Lower leg skin (tissue), 4 donors: ENCODE measurements at regions not wholly inside any gene's neighbourhood (a gene's known extent, or its start where the extent isn't known, plus 50 kb on each side); places are given as distances from the start of the nearest gene placed in this dataset.

Source experiments
- DNase-seq, 2 donors: peaks; one replicate each; pipeline ENCODE4 v3.0.0-alpha.2; 2019; ENCODE audit warnings: low spot score in 2 of 2
- H3K4me3 ChIP-seq: fragments of 200-600 bp; sonication (generic); 2 replicates; pipeline ENCODE4 v1.5.1; 2017; ENCODE audit warnings: mild to moderate bottlenecking, low read depth; ENCODE audit not compliant: poor library complexity, severe bottlenecking
- POLR2A ChIP-seq, 2 donors: fragments of 450-650 bp; IDR thresholded peaks; one replicate each; pipeline ENCODE4 v1.6.1; 2016 to 2017; ENCODE audit warnings: antibody characterized with exemption in 2 of 2, mild to moderate bottlenecking in 1 of 2, moderate library complexity in 1 of 2
- WGBS, 2 donors: methylation state at CpG; one replicate each; pipeline ENCODE4 v1.1.5; 2018; 5-methylcytosine and 5-hydroxymethylcytosine counted together
- intact Hi-C: fragments of 100-400 bp; cut with DNase I; formaldehyde crosslinking; loops from one replicate; pipeline ENCODE4 v1.15.0; 2023; ENCODE audit warnings: low total_unique reads
- TF ChIP-seq, protein P1 (sequence below), 3 donors: fragments of 450-650 bp; IDR thresholded peaks; one replicate each; pipeline ENCODE4 v1.5.1; 2016; ENCODE audit warnings: antibody characterized with exemption in 3 of 3, mild to moderate bottlenecking in 3 of 3, moderate library complexity in 2 of 3

DNA sequence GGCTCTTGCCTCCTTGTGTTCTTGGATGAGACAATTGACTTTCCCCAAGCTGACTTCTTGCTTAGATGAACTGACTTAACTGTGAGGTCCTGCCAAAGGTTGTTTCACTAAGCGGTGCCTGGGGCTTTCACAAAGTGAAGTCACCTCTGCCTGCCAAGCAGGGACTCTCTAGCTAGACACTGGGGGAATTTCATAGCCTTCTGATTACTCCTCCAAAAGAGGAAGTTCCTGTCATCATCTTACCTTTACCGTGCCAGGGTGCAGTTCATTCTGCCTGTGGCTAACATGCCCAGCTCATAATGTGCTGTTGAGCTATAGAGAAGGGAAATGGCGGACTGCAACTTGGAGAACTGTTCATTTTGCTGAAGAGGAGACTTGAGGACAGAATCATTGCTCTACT, 472.0 kb upstream of the WWC1 start:
- 48 to 52% methylated on average over 3 of the region's 3 CpGs for WGBS, 2 donors
- no peak for DNase-seq
- no peak overlapping the region for H3K4me3 ChIP-seq
- intact Hi-C loops = no loop called here
- TF ChIP-seq POLR2A (IDR thresholded peaks at IDR 0.05) = no peak
- TF ChIP-seq, protein P1, sequence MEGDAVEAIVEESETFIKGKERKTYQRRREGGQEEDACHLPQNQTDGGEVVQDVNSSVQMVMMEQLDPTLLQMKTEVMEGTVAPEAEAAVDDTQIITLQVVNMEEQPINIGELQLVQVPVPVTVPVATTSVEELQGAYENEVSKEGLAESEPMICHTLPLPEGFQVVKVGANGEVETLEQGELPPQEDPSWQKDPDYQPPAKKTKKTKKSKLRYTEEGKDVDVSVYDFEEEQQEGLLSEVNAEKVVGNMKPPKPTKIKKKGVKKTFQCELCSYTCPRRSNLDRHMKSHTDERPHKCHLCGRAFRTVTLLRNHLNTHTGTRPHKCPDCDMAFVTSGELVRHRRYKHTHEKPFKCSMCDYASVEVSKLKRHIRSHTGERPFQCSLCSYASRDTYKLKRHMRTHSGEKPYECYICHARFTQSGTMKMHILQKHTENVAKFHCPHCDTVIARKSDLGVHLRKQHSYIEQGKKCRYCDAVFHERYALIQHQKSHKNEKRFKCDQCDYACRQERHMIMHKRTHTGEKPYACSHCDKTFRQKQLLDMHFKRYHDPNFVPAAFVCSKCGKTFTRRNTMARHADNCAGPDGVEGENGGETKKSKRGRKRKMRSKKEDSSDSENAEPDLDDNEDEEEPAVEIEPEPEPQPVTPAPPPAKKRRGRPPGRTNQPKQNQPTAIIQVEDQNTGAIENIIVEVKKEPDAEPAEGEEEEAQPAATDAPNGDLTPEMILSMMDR (IDR thresholded peaks at IDR 0.05) = no peak

DNA sequence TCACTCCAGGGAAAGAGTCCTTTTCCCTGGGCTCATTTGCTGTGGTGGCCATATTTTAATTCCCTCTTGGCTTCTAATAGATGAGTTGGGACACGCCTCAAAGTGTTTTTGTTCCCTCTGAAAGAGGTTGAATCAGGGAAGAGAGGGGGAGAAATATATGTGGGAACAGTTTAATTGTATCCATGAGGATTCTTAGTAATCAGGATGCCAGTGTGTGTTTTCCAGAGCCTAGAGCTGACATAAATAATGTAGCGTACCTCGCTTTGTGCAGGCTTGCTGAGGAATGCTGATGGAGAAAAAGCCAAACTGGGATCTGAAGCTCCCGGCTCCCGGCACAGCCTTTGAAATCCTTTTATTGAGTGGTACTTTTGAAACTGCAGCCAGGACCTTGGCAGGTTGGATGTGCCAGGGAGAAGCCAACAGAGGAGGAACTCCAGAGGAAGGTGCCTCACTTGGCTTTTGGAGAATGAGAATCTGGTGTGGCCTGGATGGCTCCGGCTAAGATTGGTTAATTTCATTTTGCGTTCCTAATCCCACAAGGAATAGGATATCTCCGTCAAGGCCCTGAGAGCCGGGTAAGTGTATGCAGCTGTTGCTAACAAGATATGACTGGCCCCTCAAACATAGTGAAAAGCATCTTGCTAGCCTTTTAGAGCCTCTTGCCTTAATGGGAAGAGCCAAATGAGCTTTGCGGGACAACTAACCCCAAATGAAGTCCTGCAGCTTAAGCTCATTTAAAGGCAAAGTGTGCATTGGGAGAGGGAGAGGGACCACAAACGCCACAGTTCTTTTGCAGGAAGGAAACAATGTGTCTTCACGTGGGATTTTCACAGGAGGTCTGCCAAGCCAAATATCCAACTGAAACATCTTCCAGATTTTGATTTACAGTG, 471.1 kb upstream of the WWC1 start:
- DNase-seq = no peak
- intact Hi-C loops = no loop called here
- TF ChIP-seq, protein P1 (IDR thresholded peaks at IDR 0.05) = no peak
- no peak for TF ChIP-seq POLR2A (IDR thresholded peaks at IDR 0.05)
- no peak overlapping the region for H3K4me3 ChIP-seq
- WGBS, 2 donors = 36 to 41% methylated on average over 12 of the region's 12 CpGs

DNA sequence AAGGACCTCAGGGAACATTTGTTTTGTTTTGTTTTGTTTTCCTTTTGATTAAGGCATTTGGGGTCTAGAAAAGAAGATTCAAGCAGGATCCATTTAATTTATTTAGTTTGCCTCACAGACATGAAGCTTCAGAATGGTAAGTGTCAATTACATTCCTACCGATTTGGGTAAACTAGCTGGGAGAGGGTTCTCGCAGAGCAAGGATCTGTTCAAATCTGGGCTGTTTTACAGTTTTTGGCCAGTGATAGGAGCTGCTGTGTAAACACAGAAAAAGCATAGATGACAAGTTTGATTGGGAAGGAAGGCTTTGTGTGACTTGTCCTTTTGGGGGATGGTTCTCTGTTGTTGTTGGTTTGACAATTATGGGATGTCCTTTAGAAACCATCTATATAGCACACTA, 470.3 kb upstream of the WWC1 start:
- TF ChIP-seq POLR2A (IDR thresholded peaks at IDR 0.05) = no peak
- TF ChIP-seq, protein P1 (IDR thresholded peaks at IDR 0.05) = no peak
- intact Hi-C loops = no loop called here
- DNase-seq = no peak
- no peak overlapping the region for H3K4me3 ChIP-seq
- WGBS, 2 donors = 32% methylated on average over 2 of the region's 2 CpGs

DNA sequence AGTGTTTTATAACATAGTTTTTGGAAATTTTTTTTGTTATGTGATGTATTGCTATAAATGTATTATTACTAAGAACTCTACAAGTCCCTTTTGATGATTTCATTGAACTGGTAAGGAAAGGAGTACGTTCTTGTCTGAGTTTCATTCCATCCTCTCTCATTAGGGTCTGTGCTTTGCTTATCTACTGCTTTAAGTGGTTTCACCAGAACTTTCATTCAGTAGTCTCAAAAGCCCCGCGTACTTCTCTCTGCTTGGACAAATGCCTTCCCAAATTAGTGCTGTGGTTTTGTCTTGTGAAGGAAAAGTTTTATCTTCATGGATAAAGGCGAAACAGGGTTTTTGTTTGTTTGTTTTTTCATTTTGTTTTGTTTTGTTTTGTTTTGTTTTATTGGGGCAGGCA, 469.8 kb upstream of the WWC1 start:
- no peak overlapping the region for H3K4me3 ChIP-seq
- intact Hi-C loops = no loop called here
- TF ChIP-seq, protein P1 (IDR thresholded peaks at IDR 0.05) = no peak
- no peak for TF ChIP-seq POLR2A (IDR thresholded peaks at IDR 0.05)
- DNase-seq = no peak
- 50 to 64% methylated on average over 4 of the region's 4 CpGs for WGBS, 2 donors

DNA sequence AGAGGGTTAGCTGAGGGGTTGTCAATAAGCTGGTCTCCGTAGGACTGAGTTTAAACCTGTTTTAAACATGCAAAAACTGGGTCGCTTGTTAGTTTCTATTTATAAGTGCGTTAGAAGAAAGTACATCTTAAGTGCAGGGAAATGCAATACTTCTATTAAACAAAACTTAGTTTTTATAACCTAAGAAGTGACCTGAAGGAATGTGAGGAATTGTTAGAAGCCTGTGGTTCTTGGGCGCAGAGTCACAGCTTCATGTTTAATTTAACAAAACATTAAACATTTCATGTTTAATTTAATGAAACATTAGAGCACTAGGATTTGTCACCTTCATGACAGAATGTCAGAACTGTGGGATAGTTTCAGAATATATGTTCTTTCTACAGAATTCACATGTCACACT, 469.2 kb upstream of the WWC1 start:
- intact Hi-C loops = no loop called here
- 49 to 58% methylated on average over 4 of the region's 4 CpGs for WGBS, 2 donors
- TF ChIP-seq POLR2A (IDR thresholded peaks at IDR 0.05) = no peak
- TF ChIP-seq, protein P1 (IDR thresholded peaks at IDR 0.05) = no peak
- no peak for DNase-seq
- no peak overlapping the region for H3K4me3 ChIP-seq

DNA sequence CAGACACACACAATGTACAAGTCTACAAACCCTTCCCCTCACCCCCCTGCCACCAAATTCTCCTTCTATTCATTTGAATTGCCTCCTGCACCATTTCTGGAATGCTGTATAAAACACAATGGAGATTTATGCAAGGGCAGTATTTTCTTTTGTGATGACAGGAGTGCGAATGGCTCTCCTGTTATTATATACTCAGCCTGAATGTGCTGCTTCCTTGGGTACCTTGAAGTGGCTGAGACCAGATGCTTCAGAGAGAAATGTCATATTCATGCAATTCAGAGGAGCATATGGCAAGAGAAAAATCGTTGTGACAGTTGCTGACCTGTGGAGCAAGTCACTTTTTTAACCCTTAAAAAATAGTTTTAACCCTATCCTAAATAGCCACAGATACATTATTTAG, 468.0 kb upstream of the WWC1 start:
- TF ChIP-seq POLR2A (IDR thresholded peaks at IDR 0.05) = no peak
- TF ChIP-seq, protein P1 (IDR thresholded peaks at IDR 0.05) = no peak
- intact Hi-C loops = no loop called here
- DNase-seq = no peak
- no peak overlapping the region for H3K4me3 ChIP-seq
- WGBS, 2 donors = 61 to 75% methylated on average over 2 of the region's 2 CpGs
